Left lung (tissue), 4 donors: ENCODE measurements at regions not wholly inside any gene's neighbourhood (a gene's known extent, or its start where the extent isn't known, plus 50 kb on each side); places are given as distances from the start of the nearest gene placed in this dataset.

Experiments used
- ATAC-seq: fragments of 200-7000 bp; cut with Tn5 transposase; one replicate; pipeline ENCODE4 v1.9.1; 2020; ENCODE audit warnings: moderate library complexity
- DNase-seq, 4 donors: peaks; one replicate each; pipeline ENCODE4 v3.0.0-alpha.2; 2013 to 2020
- H3K27ac ChIP-seq, 2 donors: fragments of 200-600 bp; sonication (generic) in 1 of 2; one replicate each; pipeline versions ENCODE4 v1.5.0 to v1.8.0; 2020 to 2021
- H3K27me3 ChIP-seq, 2 donors: fragments of 200-600 bp; sonication (generic) in 1 of 2; one replicate each; pipeline versions ENCODE4 v1.5.0 to v1.8.0; 2020 to 2021
- H3K36me3 ChIP-seq, 2 donors: fragments of 200-600 bp; sonication (generic) in 1 of 2; one replicate each; pipeline versions ENCODE4 v1.5.0 to v1.8.0; 2020 to 2021
- H3K4me1 ChIP-seq, 2 donors: fragments of 200-600 bp; one replicate each; pipeline ENCODE4 v1.8.0; 2021
- H3K4me3 ChIP-seq, 2 donors: fragments of 200-600 bp; sonication (generic) in 1 of 2; one replicate each; pipeline versions ENCODE4 v1.5.0 to v1.8.0; 2020 to 2021; ENCODE audit warnings: mild to moderate bottlenecking in 1 of 2
- H3K9me3 ChIP-seq, 2 donors: fragments of 200-600 bp; sonication (generic) in 1 of 2; one replicate each; pipeline versions ENCODE4 v1.5.0 to v1.8.0; 2020 to 2021
- intact Hi-C, 2 donors: fragments of 100-400 bp; cut with DNase I; formaldehyde crosslinking; loops; one replicate each; pipeline versions ENCODE4 v1.11.2 to v1.14.2; 2022
- TF ChIP-seq, protein P1 (sequence below), 2 donors: fragments of 200-600 bp; sonication (generic) in 1 of 2; IDR thresholded peaks; one replicate each; pipeline versions ENCODE4 v1.5.0 to v1.8.0; 2021; ENCODE audit warnings: antibody characterized with exemption in 2 of 2
- donor health status: DM: no; HTN: yes; CAD: no.
- donor health status: DM: no; HTN: no; CAD: no.

DNA sequence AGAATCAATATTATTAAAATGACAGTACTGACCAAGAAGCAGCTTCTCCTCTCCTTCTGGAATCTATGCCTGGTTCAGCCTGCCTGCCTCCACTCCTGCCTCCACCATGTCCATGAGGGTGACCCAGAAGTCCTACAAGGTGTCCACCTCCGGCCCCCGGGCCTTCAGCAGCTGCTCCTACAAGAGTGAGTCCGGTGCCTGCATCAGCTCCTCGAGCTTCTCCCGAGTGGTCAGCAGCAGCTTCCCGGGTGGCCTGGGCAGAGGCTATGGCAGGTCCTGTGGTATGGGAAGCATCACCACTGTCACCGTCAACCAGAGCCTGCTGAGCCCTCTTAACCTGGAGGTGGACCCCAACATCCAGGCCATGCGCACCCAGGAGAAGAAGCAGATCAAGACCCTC lies 822.4 kb upstream of the NEGR1 start:
- ATAC-seq (no peak), DNase-seq (peak in 1 of 4 donors; percentile 71)
- Histone ChIP-seq H3K4me3 (no peak overlapping the region), H3K4me1 (no peaks in the 10 kb centered on the region), H3K27me3 (no peaks in the 10 kb centered on the region), H3K9me3 (peaks cover 0 to 20% of the 10 kb centered on the region in 2 donors), H3K36me3 (no peaks in the 10 kb centered on the region), H3K27ac (no peak overlapping the region)
- intact Hi-C loops: no loop called here
- TF ChIP-seq, protein P1, sequence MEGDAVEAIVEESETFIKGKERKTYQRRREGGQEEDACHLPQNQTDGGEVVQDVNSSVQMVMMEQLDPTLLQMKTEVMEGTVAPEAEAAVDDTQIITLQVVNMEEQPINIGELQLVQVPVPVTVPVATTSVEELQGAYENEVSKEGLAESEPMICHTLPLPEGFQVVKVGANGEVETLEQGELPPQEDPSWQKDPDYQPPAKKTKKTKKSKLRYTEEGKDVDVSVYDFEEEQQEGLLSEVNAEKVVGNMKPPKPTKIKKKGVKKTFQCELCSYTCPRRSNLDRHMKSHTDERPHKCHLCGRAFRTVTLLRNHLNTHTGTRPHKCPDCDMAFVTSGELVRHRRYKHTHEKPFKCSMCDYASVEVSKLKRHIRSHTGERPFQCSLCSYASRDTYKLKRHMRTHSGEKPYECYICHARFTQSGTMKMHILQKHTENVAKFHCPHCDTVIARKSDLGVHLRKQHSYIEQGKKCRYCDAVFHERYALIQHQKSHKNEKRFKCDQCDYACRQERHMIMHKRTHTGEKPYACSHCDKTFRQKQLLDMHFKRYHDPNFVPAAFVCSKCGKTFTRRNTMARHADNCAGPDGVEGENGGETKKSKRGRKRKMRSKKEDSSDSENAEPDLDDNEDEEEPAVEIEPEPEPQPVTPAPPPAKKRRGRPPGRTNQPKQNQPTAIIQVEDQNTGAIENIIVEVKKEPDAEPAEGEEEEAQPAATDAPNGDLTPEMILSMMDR (IDR thresholded peaks at IDR 0.05): no peak

DNA sequence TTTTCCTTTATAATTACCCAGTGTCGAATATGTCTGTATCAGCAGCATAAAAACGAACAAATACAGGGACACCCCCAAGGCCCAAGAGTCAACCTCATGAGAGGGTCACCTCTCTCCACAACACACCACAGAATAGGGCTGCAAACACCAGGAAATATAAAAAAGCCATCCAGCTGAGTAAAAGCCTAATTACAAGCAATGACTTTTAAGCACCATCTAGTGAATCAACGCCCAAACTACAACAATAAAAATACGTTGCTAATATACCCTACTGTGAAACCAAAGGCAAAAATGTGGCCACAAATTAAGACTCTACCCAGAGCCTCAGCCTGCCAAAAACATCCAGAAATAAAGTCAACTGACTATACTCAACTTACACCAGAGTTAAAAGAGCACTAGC lies 817.9 kb upstream of the NEGR1 start:
- H3K36me3 ChIP-seq: no peaks in the 10 kb centered on the region
- H3K9me3 ChIP-seq: peaks cover 0 to 6% of the 10 kb centered on the region in 2 donors
- ATAC-seq (no peak), DNase-seq (no peak)
- no peak overlapping the region for H3K4me3 ChIP-seq
- intact Hi-C loops: no loop called here
- H3K4me1 ChIP-seq: no peaks in the 10 kb centered on the region
- no peaks in the 10 kb centered on the region for H3K27me3 ChIP-seq
- H3K27ac ChIP-seq: no peak overlapping the region
- TF ChIP-seq, protein P1 (IDR thresholded peaks at IDR 0.05): no peak

DNA sequence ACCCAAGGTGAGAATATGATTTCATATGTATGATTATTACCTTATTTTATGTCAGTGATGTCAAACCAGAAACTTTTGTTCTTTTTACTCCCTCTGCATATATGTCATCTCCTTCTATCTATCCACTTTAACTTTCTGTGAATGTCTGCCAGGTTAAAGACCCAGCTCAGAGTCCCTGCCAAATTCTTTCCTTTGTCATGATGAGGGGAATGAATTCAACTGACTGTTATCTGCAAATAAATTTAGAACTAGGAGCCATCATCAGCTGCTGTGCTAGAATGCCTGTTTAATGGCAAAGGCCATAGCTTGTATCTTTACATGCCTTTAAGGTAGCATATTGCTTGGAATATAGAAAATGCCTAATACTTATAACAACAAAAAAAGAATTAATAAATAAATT lies 815.6 kb upstream of the NEGR1 start:
- intact Hi-C loops: no loop called here
- Histone ChIP-seq H3K27ac (no peak overlapping the region), H3K27me3 (no peaks in the 10 kb centered on the region), H3K4me3 (no peak overlapping the region), H3K4me1 (no peaks in the 10 kb centered on the region), H3K9me3 (peaks cover 0 to 2% of the 10 kb centered on the region in 2 donors), H3K36me3 (no peaks in the 10 kb centered on the region)
- DNase-seq (no peak), ATAC-seq (no peak)
- TF ChIP-seq, protein P1 (IDR thresholded peaks at IDR 0.05): no peak

DNA sequence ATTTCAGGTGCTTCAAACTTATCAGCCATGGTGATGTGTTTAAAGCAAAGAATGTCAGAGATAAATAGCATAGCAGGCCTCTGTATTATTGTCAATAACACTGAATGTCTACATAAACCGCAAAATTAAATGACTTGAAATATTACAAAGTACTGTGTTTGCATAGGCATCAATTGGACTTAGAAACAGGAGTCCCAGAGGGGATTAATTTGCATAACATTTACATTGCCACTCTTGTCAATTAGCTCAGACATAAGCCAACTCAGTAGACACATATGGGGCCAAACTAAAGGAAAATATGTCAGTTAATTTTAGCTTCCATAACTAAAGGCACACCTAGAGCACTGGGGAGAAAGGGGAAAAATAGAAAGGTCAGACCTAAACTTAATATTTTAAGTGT lies 814.5 kb upstream of the NEGR1 start:
- no peaks in the 10 kb centered on the region for H3K27me3 ChIP-seq
- ATAC-seq (no peak), DNase-seq (no peak)
- H3K4me3 ChIP-seq: no peak overlapping the region
- TF ChIP-seq, protein P1 (IDR thresholded peaks at IDR 0.05): no peak
- H3K36me3 ChIP-seq: no peaks in the 10 kb centered on the region
- H3K9me3 ChIP-seq: peaks cover 0 to 2% of the 10 kb centered on the region in 2 donors
- intact Hi-C loops: no loop called here
- no peak overlapping the region for H3K27ac ChIP-seq
- H3K4me1 ChIP-seq: no peaks in the 10 kb centered on the region

DNA sequence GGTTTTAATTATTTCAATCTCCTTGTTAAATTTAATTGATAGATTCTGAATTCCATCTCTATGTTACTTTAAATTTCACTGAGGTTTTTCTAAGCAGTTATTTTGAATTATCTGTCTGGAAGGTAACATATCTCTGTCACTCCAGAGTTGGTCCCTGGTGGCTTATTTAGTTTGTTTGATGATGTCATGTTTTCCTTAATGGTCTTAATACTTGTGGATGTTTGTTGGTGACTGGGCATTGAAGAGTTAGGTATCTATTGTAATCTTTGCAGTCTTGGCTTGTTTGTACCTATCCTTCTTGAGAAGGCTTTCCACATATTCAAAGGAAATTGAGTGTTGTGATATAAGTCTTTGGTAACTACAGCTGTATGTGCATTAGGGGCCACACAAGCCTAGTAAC lies 810.0 kb upstream of the NEGR1 start:
- H3K27ac ChIP-seq: no peak overlapping the region
- intact Hi-C loops: no loop called here
- H3K4me3 ChIP-seq: no peak overlapping the region
- DNase-seq: no peak
- ATAC-seq: no peak
- no peaks in the 10 kb centered on the region for H3K27me3 ChIP-seq
- no peaks in the 10 kb centered on the region for H3K36me3 ChIP-seq
- H3K9me3 ChIP-seq: peaks cover 0 to 3% of the 10 kb centered on the region in 2 donors
- TF ChIP-seq, protein P1 (IDR thresholded peaks at IDR 0.05): no peak
- H3K4me1 ChIP-seq: no peaks in the 10 kb centered on the region
